A549 (cell line): ENCODE measurements at regions not wholly inside any gene's neighbourhood (a gene's known extent, or its start where the extent isn't known, plus 50 kb on each side); places are given as distances from the start of the nearest gene placed in this dataset.

Experiments
- ELK1 ChIP-seq: fragments of 150-350 bp; IDR thresholded peaks from 2 replicates; pipeline ENCODE4 v1.6.1; 2014; ENCODE audit warnings: low read depth, mild to moderate bottlenecking, low read length
- EP300 ChIP-seq, 2 experiments: fragments of >200 bp; sonication (Bioruptor Twin); formaldehyde crosslinking; IDR thresholded peaks; 2 replicates in 1 of 2; 3 replicates in 1 of 2; pipeline ENCODE4 v1.6.1; 2016 to 2017
- MYC ChIP-seq: IDR thresholded peaks from 2 replicates; pipeline ENCODE4 v1.6.1; 2012; ENCODE audit warnings: mild to moderate bottlenecking, inconsistent platforms, low read length, improper control_type of control experiment, borderline replicate concordance
- POLR2A ChIP-seq: IDR thresholded peaks from 2 replicates; pipeline ENCODE4 v1.6.1; 2012; ENCODE audit warnings: mild to moderate bottlenecking, low read length
- RAD21 ChIP-seq, 2 experiments: fragments of >200 bp in 1 of 2; sonication (Bioruptor Twin) in 1 of 2; formaldehyde crosslinking in 1 of 2; IDR thresholded peaks in 1 of 2; conservative IDR thresholded peaks in 1 of 2; 2 replicates in 1 of 2; 3 replicates in 1 of 2; pipeline ENCODE4 v1.6.1; 2012 to 2018; ENCODE audit warnings: inconsistent platforms in 1 of 2
- RCOR1 ChIP-seq: fragments of 150-350 bp; IDR thresholded peaks from 2 replicates; pipeline ENCODE4 v1.6.1; 2014; ENCODE audit warnings: antibody characterized with exemption, low read length, low read depth
- RFX5 ChIP-seq: fragments of 450-650 bp; IDR thresholded peaks from 2 replicates; pipeline ENCODE4 v1.7.1; 2014; ENCODE audit warnings: antibody characterized with exemption, mild to moderate bottlenecking, moderate library complexity
- TP53 ChIP-seq: fragments of 250-450 bp; sonication (Bioruptor Pico); IDR thresholded peaks from 2 replicates; pipeline ENCODE4 v1.5.0; 2021; ENCODE audit warnings: mild to moderate bottlenecking, moderate library complexity
- TF ChIP-seq, protein P1 (sequence below): fragments of >200 bp; sonication (Bioruptor Twin); formaldehyde crosslinking; IDR thresholded peaks from 3 replicates; pipeline ENCODE4 v1.5.1; 2016
- TF ChIP-seq, protein P2 (sequence below): IDR thresholded peaks from 2 replicates; pipeline ENCODE4 v1.6.1; 2012
- TF ChIP-seq, protein P3 (sequence below): IDR thresholded peaks from 2 replicates; pipeline ENCODE4 v1.6.1; 2012

GRCh38 chr12:74981541-74981940 is 228.1 kb downstream of the KCNC2 start:
- TF ChIP-seq ELK1 (no peak), POLR2A (no peak), TP53 (CRISPR knock-in tag) (no peak), RAD21 (conservative IDR thresholded peaks at IDR 0.05 in 1 of 2, IDR thresholded peaks at IDR 0.05 in 1 of 2) (no peak), RFX5 (no peak), EP300 (IDR thresholded peaks at IDR 0.05) (no peak), MYC (no peak), RCOR1 (no peak)
- TF ChIP-seq, protein P1, sequence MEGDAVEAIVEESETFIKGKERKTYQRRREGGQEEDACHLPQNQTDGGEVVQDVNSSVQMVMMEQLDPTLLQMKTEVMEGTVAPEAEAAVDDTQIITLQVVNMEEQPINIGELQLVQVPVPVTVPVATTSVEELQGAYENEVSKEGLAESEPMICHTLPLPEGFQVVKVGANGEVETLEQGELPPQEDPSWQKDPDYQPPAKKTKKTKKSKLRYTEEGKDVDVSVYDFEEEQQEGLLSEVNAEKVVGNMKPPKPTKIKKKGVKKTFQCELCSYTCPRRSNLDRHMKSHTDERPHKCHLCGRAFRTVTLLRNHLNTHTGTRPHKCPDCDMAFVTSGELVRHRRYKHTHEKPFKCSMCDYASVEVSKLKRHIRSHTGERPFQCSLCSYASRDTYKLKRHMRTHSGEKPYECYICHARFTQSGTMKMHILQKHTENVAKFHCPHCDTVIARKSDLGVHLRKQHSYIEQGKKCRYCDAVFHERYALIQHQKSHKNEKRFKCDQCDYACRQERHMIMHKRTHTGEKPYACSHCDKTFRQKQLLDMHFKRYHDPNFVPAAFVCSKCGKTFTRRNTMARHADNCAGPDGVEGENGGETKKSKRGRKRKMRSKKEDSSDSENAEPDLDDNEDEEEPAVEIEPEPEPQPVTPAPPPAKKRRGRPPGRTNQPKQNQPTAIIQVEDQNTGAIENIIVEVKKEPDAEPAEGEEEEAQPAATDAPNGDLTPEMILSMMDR = no peak
- TF ChIP-seq, protein P2, sequence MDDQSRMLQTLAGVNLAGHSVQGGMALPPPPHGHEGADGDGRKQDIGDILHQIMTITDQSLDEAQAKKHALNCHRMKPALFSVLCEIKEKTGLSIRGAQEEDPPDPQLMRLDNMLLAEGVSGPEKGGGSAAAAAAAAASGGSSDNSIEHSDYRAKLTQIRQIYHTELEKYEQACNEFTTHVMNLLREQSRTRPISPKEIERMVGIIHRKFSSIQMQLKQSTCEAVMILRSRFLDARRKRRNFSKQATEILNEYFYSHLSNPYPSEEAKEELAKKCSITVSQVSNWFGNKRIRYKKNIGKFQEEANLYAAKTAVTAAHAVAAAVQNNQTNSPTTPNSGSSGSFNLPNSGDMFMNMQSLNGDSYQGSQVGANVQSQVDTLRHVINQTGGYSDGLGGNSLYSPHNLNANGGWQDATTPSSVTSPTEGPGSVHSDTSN = no peak
- TF ChIP-seq, protein P3, sequence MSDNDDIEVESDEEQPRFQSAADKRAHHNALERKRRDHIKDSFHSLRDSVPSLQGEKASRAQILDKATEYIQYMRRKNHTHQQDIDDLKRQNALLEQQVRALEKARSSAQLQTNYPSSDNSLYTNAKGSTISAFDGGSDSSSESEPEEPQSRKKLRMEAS = no peak
